ENCODE measurements at regions not wholly inside any gene's neighbourhood (a gene's known extent, or its start where the extent isn't known, plus 50 kb on each side); places are given as distances from the start of the nearest gene placed in this dataset.

DNA sequence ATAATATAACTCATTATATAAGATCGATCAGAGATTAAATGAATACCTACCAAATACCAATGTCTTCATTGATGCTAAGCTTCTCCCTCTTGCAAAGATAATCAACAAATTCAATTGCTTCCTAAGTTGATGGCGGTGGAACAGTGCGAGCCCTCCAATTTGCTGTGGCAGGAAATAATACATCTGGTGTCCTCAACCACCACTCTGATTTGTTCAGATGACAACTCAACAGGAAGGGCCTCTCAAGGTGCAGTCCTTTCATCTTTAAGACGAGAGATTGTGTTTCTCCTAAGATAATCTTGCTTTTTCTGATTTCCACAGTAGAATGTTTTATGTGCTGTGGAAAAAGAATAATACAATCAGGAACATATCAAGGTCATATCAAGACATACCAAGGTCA lies 56.6 kb upstream of the IGFBP2 start:
- H3K9me3 Mint-ChIP-seq: peaks cover under 1% of the 10 kb centered on the region; the same call in 2 of the 3 replicates
- no peaks in the 10 kb centered on the region for H3K4me1 Mint-ChIP-seq
- Histone ChIP-seq H3K36me3 (ENCODE audit: insufficient read depth) (no peaks in the 10 kb centered on the region), H3K4me2 (no peak overlapping the region), H3K27ac (ENCODE audit: low read depth) (no peak overlapping the region), H3K79me2 (replicated peaks; ENCODE audit: insufficient read depth) (no peaks in the 10 kb centered on the region), H3K4me3 (no peak overlapping the region), H4K20me1 (replicated peaks; ENCODE audit: insufficient read depth) (no peaks in the 10 kb centered on the region; the same call in 1 of the 2 replicates), H2AFZ (no peak overlapping the region), H3F3A (replicated peaks; ENCODE audit: low read depth) (no peaks in the 10 kb centered on the region), H3K4me1 (ENCODE audit: insufficient read depth) (no peaks in the 10 kb centered on the region), H3K27me3 (ENCODE audit: insufficient read depth) (no peaks in the 10 kb centered on the region), H3K9me2 (ENCODE audit: insufficient read depth) (peaks cover 8% of the 10 kb centered on the region)
- DNase-seq (ENCODE audit: low spot score): no peak
- no peaks in the 10 kb centered on the region for H3K27me3 Mint-ChIP-seq (ENCODE audit: insufficient read depth, low read depth, poor library complexity)
- H3K27ac Mint-ChIP-seq: no peak overlapping the region
- H3K36me3 Mint-ChIP-seq (ENCODE audit: low read depth): no peaks in the 10 kb centered on the region
- no peak for TF ChIP-seq EZH2phosphoT487 (IDR thresholded peaks at IDR 0.05; ENCODE audit: unreplicated experiment)
- ATAC-seq: no peak
- no peak overlapping the region for H3K4me3 Mint-ChIP-seq

DNA sequence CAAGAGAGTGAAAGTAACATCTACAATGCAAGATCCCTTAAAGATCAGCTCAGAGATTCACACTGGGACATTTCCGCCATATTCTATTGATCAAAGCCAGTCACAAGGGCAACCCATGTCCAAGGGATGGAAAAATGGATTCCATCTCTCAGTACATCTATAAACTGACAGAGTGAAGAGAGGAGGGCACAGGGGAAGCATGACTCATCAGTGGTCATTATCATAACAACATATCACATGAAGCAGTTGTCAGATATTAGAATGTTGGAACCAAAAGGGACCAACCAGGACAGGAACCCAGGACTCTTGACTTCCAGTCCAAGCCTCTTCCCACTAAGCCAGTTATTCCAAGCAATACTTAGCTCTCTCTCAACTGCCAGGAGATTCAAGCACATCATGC lies 54.9 kb upstream of the IGFBP2 start:
- no peaks in the 10 kb centered on the region for H3K79me2 ChIP-seq (replicated peaks; ENCODE audit: insufficient read depth)
- no peak for DNase-seq (ENCODE audit: low spot score)
- H4K20me1 ChIP-seq (replicated peaks; ENCODE audit: insufficient read depth): no peaks in the 10 kb centered on the region; the same call in 1 of the 2 replicates
- H3K4me1 ChIP-seq (ENCODE audit: insufficient read depth): no peaks in the 10 kb centered on the region
- Mint-ChIP-seq H3K9me3 (no peaks in the 10 kb centered on the region), H3K4me3 (no peak overlapping the region), H3K27me3 (ENCODE audit: insufficient read depth, low read depth, poor library complexity) (no peaks in the 10 kb centered on the region), H3K36me3 (ENCODE audit: low read depth) (no peaks in the 10 kb centered on the region), H3K4me1 (no peaks in the 10 kb centered on the region; the same call in 2 of the 3 replicates), H3K27ac (no peak overlapping the region)
- no peak overlapping the region for H3K27ac ChIP-seq (ENCODE audit: low read depth)
- no peak overlapping the region for H3K4me2 ChIP-seq
- no peaks in the 10 kb centered on the region for H3K27me3 ChIP-seq (ENCODE audit: insufficient read depth)
- H3K4me3 ChIP-seq: no peak overlapping the region
- H3K9me2 ChIP-seq (ENCODE audit: insufficient read depth): peaks cover 8% of the 10 kb centered on the region
- no peak for ATAC-seq
- no peak overlapping the region for H2AFZ ChIP-seq
- TF ChIP-seq EZH2phosphoT487 (IDR thresholded peaks at IDR 0.05; ENCODE audit: unreplicated experiment): no peak
- TF ChIP-seq POLR2AphosphoS5 (IDR thresholded peaks at IDR 0.05; ENCODE audit: low read depth): no peak
- TF ChIP-seq, protein P1, sequence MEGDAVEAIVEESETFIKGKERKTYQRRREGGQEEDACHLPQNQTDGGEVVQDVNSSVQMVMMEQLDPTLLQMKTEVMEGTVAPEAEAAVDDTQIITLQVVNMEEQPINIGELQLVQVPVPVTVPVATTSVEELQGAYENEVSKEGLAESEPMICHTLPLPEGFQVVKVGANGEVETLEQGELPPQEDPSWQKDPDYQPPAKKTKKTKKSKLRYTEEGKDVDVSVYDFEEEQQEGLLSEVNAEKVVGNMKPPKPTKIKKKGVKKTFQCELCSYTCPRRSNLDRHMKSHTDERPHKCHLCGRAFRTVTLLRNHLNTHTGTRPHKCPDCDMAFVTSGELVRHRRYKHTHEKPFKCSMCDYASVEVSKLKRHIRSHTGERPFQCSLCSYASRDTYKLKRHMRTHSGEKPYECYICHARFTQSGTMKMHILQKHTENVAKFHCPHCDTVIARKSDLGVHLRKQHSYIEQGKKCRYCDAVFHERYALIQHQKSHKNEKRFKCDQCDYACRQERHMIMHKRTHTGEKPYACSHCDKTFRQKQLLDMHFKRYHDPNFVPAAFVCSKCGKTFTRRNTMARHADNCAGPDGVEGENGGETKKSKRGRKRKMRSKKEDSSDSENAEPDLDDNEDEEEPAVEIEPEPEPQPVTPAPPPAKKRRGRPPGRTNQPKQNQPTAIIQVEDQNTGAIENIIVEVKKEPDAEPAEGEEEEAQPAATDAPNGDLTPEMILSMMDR (conservative IDR thresholded peaks at IDR 0.05; ENCODE audit: low read depth in 2 of 2): no peak
- no peak for TF ChIP-seq JUNB (IDR thresholded peaks at IDR 0.05; ENCODE audit: unreplicated experiment)
- TF ChIP-seq CREB1 (CRISPR knock-in tag; IDR thresholded peaks at IDR 0.05; ENCODE audit: low read depth): no peak
- TF ChIP-seq, protein P2, sequence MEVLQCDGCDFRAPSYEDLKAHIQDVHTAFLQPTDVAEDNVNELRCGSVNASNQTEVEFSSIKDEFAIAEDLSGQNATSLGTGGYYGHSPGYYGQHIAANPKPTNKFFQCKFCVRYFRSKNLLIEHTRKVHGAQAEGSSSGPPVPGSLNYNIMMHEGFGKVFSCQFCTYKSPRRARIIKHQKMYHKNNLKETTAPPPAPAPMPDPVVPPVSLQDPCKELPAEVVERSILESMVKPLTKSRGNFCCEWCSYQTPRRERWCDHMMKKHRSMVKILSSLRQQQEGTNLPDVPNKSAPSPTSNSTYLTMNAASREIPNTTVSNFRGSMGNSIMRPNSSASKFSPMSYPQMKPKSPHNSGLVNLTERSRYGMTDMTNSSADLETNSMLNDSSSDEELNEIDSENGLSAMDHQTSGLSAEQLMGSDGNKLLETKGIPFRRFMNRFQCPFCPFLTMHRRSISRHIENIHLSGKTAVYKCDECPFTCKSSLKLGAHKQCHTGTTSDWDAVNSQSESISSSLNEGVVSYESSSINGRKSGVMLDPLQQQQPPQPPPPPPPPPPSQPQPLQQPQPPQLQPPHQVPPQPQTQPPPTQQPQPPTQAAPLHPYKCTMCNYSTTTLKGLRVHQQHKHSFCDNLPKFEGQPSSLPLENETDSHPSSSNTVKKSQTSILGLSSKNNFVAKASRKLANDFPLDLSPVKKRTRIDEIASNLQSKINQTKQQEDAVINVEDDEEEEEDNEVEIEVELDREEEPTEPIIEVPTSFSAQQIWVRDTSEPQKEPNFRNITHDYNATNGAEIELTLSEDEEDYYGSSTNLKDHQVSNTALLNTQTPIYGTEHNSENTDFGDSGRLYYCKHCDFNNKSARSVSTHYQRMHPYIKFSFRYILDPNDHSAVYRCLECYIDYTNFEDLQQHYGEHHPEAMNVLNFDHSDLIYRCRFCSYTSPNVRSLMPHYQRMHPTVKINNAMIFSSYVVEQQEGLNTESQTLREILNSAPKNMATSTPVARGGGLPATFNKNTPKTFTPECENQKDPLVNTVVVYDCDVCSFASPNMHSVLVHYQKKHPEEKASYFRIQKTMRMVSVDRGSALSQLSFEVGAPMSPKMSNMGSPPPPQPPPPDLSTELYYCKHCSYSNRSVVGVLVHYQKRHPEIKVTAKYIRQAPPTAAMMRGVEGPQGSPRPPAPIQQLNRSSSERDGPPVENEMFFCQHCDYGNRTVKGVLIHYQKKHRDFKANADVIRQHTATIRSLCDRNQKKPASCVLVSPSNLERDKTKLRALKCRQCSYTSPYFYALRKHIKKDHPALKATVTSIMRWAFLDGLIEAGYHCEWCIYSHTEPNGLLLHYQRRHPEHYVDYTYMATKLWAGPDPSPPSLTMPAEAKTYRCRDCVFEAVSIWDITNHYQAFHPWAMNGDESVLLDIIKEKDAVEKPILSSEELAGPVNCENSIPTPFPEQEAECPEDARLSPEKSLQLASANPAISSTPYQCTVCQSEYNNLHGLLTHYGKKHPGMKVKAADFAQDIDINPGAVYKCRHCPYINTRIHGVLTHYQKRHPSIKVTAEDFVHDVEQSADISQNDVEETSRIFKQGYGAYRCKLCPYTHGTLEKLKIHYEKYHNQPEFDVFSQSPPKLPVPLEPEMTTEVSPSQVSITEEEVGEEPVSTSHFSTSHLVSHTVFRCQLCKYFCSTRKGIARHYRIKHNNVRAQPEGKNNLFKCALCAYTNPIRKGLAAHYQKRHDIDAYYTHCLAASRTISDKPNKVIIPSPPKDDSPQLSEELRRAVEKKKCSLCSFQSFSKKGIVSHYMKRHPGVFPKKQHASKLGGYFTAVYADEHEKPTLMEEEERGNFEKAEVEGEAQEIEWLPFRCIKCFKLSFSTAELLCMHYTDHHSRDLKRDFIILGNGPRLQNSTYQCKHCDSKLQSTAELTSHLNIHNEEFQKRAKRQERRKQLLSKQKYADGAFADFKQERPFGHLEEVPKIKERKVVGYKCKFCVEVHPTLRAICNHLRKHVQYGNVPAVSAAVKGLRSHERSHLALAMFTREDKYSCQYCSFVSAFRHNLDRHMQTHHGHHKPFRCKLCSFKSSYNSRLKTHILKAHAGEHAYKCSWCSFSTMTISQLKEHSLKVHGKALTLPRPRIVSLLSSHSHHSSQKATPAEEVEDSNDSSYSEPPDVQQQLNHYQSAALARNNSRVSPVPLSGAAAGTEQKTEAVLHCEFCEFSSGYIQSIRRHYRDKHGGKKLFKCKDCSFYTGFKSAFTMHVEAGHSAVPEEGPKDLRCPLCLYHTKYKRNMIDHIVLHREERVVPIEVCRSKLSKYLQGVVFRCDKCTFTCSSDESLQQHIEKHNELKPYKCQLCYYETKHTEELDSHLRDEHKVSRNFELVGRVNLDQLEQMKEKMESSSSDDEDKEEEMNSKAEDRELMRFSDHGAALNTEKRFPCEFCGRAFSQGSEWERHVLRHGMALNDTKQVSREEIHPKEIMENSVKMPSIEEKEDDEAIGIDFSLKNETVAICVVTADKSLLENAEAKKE (CRISPR knock-in tag; IDR thresholded peaks at IDR 0.05): no peak
- TF ChIP-seq, protein P3, sequence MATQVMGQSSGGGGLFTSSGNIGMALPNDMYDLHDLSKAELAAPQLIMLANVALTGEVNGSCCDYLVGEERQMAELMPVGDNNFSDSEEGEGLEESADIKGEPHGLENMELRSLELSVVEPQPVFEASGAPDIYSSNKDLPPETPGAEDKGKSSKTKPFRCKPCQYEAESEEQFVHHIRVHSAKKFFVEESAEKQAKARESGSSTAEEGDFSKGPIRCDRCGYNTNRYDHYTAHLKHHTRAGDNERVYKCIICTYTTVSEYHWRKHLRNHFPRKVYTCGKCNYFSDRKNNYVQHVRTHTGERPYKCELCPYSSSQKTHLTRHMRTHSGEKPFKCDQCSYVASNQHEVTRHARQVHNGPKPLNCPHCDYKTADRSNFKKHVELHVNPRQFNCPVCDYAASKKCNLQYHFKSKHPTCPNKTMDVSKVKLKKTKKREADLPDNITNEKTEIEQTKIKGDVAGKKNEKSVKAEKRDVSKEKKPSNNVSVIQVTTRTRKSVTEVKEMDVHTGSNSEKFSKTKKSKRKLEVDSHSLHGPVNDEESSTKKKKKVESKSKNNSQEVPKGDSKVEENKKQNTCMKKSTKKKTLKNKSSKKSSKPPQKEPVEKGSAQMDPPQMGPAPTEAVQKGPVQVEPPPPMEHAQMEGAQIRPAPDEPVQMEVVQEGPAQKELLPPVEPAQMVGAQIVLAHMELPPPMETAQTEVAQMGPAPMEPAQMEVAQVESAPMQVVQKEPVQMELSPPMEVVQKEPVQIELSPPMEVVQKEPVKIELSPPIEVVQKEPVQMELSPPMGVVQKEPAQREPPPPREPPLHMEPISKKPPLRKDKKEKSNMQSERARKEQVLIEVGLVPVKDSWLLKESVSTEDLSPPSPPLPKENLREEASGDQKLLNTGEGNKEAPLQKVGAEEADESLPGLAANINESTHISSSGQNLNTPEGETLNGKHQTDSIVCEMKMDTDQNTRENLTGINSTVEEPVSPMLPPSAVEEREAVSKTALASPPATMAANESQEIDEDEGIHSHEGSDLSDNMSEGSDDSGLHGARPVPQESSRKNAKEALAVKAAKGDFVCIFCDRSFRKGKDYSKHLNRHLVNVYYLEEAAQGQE (IDR thresholded peaks at IDR 0.05; ENCODE audit: unreplicated experiment): no peak
- TF ChIP-seq NANOG (IDR thresholded peaks at IDR 0.05; ENCODE audit: borderline replicate concordance): no peak
- no peaks in the 10 kb centered on the region for H3F3A ChIP-seq (replicated peaks; ENCODE audit: low read depth)
- no peaks in the 10 kb centered on the region for H3K36me3 ChIP-seq (ENCODE audit: insufficient read depth)
